Stimulated activated CD4-positive, alpha-beta T cell treated with anti-CD3 and anti-CD28 coated beads, Interleukin-1b, Interleukin-23, amount 100 ng/mL, for 4 hours (primary cell): ENCODE measurements at regions not wholly inside any gene's neighbourhood (a gene's known extent, or its start where the extent isn't known, plus 50 kb on each side); places are given as distances from the start of the nearest gene placed in this dataset.
"Not testable (repeated sequence)": the region's sequence is repeated elsewhere in the genome, so short reads cannot be mapped to it uniquely, and the experiment has no call there.

Source experiments
- DNase-seq, 2 donors: peaks; one replicate each; pipeline ENCODE4 v3.0.0-alpha.2; 2020; ENCODE audit warnings: low read depth in 2 of 2

DNA sequence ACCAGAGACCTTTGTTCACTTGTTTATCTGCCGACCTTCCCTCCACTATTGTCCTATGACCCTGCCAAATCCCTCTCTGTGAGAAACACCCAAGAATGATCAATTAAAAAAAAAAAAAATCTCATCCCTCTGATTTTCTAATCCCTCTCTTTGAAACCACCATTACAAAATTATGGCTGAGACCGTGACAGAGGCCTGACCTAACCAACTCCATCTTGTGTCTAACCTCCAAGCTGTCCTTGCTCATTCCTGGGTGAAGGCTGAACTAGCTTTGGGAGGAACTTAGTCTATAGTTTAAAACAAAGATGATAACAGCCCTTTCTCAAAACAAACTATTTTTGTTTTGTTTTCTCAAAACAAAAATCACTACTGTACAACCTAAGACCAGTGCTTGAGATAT lies 474.5 kb downstream of the TMEM114 start:
- DNase-seq = no peak

- not testable (repeated sequence) for DNase-seq
Measured at GRCh38 chr16:8114941-8115340, 475.4 kb downstream of the TMEM114 start.

DNA sequence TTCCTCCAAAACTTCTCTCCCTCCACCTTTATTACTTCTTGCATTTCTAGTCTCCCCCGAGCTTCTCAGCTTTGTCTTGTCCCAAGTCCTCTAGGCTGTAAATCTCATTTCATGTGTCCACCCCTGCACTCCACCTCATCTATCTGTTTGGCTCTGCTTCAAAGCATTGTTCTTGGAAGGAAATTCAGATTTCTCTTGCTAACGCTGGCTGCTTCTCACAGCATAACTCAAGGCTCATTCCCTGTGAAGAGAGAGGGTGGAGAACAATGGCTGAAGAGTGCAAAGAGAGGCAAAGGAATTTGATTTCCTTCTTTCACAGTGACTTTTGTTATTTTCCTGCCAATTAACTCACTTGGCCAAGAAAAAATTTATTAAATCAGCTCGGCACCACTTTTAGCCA lies 476.5 kb downstream of the TMEM114 start:
- no peak for DNase-seq

GRCh38 chr16:8110572-8111514 lies 479.5 kb downstream of the TMEM114 start:
- DNase-seq = no peak

DNA sequence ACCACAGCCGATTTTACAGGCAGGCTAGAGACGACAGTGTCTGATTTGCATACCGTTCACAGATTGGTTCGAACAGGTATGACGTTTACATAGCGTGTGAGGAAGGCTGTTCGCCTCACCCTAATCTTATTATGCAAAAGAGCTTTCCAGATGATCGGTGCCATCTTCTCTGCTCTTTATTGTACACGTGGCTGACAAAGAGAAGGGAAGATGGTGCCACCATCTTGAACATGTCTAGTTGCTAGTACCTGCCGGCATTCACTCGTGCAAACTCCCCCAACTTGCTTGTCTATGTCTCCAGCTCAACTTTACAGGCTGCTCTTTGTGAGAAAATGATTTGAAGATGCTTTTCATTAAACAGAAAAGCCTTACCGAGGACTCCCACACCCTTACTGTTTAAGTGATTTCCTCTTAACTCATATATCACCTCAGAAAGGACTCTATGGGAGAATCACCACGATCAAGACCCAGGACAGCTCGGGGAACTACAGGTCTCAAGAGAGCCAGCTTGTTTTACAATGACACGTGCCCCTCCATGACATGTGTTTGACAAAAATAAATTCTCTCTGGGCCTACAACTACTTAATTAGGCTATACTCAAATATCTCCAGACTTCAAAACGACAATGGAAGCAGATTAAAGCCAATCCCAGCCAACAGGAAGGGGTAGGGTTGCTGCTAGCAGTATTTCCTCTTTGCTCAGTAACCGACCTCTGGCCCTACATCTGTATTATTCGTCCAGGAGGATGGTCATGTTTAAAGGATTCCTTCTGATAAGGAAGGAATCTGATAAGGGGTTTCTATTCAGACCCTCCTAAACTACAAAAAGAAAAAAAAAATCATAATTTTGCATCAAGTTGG lies 480.6 kb downstream of the TMEM114 start:
- no peak for DNase-seq

DNA sequence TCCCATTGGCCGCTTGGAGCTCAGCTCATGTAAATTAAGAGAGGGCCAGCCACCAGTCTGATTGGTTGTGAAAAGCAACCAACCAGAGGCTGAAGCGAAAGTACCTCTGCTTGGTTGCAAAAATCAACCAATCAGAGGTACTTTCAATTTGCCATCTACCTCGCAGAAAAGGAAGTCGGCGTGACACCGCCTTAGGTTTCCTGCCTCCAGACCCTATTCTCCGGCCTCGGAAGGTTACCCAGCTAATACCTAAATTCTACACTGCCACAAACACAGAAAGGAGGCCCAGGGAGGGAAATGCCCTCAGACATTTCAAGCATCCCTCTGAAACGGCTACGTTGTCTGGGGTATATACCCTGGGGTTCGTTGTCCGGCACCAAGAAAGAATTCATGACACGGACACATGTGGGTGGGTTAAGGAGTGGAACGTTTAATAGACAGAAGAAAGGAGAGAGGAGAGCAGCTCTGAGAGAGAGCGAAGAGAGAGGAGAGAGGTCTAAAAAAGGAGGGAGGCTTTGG lies 481.3 kb downstream of the TMEM114 start:
- no peak for DNase-seq

GRCh38 chr16:8107296-8107695 lies 483.0 kb downstream of the TMEM114 start:
- DNase-seq = no peak

DNA sequence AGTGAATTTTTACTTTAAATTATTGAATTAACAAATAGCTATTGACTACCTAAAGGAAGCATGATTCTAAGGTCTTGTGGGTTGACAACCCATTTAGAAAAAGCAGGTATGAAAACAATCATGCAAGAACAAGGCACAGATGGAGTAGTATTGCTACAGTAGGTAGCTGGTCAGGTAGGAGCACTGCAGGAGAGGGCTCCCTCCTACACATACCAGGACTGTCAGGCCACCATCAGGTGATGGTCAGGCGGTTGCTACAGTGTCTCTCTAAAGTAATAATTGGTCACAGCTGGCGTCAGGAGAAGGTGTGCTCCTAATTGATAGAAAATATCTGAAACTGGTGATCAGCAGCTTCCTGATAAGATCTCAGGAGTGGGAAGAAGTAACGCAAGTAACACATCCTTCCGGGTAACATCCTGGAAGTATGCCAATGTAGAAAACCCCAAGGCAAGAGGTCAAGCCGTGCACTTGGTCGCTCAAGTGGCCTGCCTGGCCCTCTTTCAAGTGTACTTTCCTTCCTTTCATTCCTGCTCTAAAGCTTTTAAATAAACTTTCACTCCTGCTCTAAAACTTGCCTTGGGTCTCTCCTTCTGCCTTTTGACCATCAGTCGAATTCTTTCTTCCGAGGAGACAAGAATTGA lies 486.5 kb downstream of the TMEM114 start:
- DNase-seq = no peak

DNA sequence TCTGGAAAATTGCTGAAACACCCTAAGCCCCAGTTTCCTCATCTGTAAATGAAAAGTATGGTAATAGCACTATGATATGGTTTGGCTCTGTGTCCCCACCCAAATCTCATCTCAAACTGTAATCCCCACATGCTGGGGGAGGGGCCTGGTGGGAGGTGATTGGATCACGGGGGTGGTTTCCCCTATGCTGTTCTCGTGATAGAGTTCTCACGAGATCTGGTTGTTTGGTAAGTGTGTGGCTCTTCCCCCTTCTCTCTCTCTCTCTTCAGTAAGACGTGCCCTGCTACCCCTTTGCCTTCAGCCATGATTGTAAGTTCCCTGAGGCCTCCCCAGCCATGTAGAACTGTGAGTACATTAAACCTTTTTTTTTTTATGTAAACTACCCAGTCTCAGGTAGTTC lies 490.7 kb downstream of the TMEM114 start:
- DNase-seq = no peak

GRCh38 chr16:8098947-8099512 lies 491.3 kb downstream of the TMEM114 start:
- no peak for DNase-seq

DNA sequence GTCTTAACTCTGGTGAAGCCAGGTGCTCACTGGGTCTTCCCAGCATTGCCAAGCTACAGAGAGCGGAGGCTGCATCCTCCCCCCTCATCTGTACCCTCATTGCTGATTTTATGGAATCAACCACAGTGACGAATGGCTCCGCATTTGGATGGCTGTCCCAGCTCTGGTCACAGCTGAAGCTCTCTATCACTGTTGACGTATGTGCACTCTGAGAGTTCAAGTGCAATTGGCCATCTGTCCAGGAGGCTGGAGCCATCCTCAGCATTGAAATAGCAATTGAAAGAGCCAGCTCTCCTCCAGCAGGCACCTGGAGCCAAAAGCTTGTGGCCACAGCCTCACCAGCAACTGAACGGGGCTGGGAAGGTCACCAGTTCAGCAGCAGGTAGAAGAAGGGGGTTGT lies 494.1 kb downstream of the TMEM114 start:
- DNase-seq = no peak

DNA sequence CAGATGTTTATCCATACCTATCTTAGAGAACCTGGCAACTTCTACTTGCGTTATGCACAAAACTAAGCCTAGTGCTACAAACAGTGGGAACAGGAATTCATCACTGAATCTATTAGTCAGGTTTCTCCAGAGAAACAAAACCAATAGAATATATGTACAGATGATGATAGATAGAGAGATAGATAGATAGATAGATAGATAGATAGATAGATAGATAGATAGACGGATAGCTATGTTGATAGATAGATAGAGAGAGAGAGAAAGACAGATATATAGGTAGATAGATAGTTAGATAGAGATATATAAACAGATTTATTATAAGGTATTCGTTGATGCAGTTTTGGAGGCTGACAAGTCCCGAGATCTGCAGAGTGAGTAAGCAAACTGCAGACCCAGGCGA lies 495.6 kb downstream of the TMEM114 start:
- no peak for DNase-seq

DNA sequence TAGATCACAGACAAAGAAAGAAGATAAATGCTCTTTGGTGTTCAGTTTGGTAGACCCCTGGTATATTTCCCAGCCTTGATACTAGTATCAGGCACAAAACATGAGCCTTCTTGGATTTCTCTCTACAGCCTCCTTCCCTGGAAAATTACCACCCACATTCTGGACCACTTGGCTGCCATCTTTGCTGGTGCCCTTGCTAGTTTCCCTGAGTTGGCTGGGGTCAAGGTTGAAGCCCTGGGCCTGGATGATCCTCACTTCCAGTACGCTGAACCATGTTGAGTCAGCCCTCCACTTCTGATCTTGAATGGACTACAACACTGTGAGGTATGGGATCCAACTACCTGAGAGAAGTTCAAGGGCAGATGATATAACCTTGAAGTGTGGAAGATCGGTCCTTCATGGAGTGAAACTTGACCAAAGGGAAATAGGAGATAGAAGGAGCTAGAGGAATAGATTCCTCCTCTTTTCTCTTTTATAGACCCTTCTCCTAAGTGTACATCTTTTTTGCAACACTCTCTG lies 501.4 kb downstream of the TMEM114 start:
- no peak for DNase-seq

DNA sequence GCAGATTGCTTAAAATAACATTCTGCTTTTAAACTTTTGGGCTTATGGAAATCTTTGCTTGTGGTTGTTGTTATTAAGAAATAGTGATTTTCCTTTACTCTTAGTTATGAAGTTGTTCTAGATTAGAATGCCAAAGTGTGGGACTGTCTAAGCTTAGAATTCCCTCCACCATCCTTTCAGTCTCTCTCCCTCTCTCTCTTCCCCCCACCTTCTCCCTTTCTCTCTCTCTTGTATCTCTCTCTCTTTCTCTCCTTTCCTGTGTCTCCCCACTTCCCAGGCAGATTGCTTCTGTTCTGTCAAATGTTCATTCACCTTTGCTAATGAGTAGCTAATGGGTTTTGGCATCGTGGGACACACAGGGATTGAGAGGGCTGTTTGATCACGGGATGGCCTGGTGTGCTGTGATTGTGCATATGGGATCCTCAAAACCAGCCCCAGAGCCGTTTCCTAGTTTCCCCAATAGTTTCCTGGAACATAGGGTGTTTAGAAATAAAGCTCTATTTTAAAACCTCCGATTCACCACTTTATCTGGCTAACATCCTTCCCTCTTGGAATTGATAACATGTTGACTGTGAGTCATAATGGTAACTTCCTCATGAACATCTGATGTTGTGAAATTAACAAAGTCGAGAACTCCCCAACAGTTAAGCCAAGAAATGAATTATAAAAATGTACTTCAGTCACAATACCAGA lies 502.6 kb downstream of the TMEM114 start:
- DNase-seq = no peak

DNA sequence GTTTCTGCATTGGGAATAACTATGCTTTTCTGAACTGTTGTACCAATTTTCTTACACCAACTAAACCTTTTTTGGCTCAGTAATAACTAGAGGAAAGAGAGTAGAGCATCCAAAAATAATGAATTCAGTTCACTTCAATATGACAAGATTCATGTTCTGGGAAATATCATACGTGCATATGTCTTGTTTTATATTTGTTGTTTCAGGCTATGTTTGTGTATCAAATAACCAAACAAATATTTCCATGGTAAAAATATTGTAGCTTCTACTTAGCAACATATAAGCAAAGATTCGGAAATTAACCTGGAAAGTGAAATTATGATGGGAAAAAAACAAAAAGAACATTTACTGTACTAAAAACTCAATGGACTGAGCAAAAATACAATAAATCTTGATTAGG lies 503.2 kb downstream of the TMEM114 start:
- no peak for DNase-seq

- no peak for DNase-seq
Measured at GRCh38 chr16:8084882-8085281, 505.4 kb downstream of the TMEM114 start.

DNA sequence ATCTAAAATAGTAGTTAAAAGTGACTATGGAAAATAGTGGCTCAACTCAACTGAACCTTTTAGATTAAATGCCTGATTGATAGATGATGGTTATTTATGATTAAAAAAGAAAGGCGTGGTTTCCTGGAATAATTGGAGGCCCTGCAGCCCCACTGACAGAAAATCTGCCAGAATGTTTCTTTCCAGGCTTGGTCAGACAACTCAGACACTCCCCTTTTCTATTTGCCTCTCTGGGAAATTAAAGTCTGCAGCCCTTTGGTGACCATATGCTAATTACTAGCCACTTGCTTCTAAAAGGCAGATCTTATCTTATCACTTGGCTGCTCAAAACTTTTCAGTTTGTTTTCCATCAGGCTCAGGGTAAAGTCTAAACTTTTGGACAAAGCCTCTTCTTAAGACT lies 506.0 kb downstream of the TMEM114 start:
- DNase-seq = no peak

DNA sequence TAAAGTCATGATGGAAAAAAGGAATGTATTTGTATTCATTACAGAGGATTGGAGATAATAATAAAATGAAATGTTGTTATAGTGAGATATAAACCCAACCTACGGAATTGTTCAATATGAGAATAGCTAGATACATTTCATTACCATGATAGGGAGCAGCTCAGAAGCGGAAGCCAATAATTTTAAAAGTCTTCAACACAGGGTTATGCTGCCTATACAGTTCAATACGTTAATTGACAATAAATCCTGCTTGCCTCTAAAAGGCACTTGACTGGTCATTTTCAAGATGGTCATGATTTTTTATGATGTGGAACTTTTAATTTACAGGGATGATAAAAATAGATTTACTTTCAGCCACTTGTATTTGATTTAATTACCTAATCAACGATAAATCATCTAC lies 506.8 kb downstream of the TMEM114 start:
- DNase-seq = no peak

DNA sequence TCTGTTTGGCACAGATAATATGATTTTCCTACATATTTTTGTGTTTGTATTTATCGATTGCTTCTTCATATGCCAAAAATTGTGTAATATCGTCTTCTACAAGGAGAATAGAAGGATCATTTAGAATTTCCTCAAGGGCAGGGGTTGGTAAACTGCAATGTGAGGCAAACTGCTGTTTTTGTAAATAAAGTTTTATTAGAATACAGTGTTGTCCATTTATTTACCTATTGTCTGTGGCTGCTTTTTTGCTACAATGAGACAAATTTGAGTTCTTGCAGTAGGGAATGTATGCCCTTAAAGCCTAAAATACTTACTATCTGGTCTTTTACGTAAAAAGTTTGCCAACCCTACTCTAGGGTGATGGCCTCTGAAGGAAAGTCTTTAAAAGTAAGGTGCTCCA lies 509.5 kb downstream of the TMEM114 start:
- DNase-seq = no peak

- no peak for DNase-seq
Measured at GRCh38 chr16:8075271-8075670, 515.0 kb downstream of the TMEM114 start.

DNA sequence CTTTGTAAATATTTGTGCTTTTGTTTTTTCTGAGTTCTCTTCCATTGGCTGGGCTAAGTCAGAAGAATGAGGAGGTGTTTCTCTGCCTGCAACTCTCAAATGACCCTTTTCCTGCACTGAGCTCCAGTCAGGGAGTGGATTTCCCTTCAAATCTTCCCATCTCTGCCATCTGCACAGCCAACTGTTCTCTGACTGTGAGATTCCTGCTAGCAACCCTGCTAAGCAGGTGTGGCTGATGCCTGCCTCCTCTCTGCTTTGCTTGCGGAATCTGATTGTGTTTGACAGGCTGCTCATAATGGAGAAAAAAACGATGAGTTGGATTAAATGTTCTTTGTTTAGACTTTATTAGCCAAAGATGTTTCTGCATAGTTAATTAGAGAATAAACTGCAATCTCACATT lies 519.8 kb downstream of the TMEM114 start:
- no peak for DNase-seq
